Activated T-helper 1 cell treated with anti-CD3 and anti-CD28 coated beads, Interleukin-12 subunit alpha, Interleukin-12 subunit beta, Interleukin-2, Interleukin-4 antibody, amounts not matched to agents 30 ng/mL and 10 ng/mL and 1 ng/mL, durations not matched to agents 14 hours and 24 hours and 36 hours (primary cell): ENCODE measurements at regions not wholly inside any gene's neighbourhood (a gene's known extent, or its start where the extent isn't known, plus 50 kb on each side); places are given as distances from the start of the nearest gene placed in this dataset.

Source experiments
- DNase-seq: peaks from one replicate; pipeline ENCODE4 v3.0.0; 2021; ENCODE audit warnings: low spot score
- H3K27ac Mint-ChIP-seq: one replicate; pipeline ENCODE4 v1.8.0; 2021; ENCODE audit warnings: mild to moderate bottlenecking, mixed read lengths
- H3K27me3 Mint-ChIP-seq: one replicate; pipeline ENCODE4 v1.8.0; 2022; ENCODE audit warnings: mild to moderate bottlenecking, moderate library complexity, mixed read lengths; ENCODE audit not compliant: insufficient read depth
- H3K36me3 Mint-ChIP-seq: one replicate; pipeline ENCODE4 v1.8.0; 2021; ENCODE audit warnings: low read depth, mixed read lengths
- H3K4me1 Mint-ChIP-seq: one replicate; pipeline ENCODE4 v1.8.0; 2021; ENCODE audit warnings: low read depth, mixed read lengths
- H3K4me3 Mint-ChIP-seq: one replicate; pipeline ENCODE4 v1.8.0; 2021; ENCODE audit warnings: mild to moderate bottlenecking, moderate library complexity, mixed read lengths
- H3K9me3 Mint-ChIP-seq: one replicate; pipeline ENCODE4 v1.8.0; 2021; ENCODE audit warnings: mixed read lengths
- intact Hi-C: fragments of 100-400 bp; cut with micrococcal nuclease; formaldehyde crosslinking; loops from one replicate; pipeline ENCODE4 v1.15.1; 2024

DNA sequence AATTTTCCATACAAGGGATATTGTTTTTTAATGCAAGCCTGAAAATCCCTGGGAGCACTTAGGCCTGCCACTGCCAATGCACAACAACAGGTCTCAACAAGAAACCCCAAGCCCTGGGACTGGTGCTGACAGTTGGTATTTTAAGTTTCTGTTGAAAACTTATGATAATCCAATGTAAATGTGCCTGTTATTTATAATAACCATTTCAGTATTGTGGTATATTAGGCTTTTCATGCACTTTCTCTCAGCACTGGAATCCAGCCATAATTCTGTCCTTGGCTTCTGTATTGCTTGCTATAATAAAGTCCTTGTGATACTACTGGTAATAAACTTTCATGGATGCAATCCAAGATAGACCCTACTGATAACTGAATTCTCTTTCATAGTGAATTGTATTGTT, 218.9 kb downstream of the PCDH7 start:
- no peaks in the 10 kb centered on the region for H3K36me3 Mint-ChIP-seq
- no peak for DNase-seq
- H3K4me3 Mint-ChIP-seq: no peak overlapping the region
- no peaks in the 10 kb centered on the region for H3K27me3 Mint-ChIP-seq
- no peaks in the 10 kb centered on the region for H3K4me1 Mint-ChIP-seq
- intact Hi-C loops: no loop called here
- H3K9me3 Mint-ChIP-seq: no peaks in the 10 kb centered on the region
- H3K27ac Mint-ChIP-seq: no peak overlapping the region

DNA sequence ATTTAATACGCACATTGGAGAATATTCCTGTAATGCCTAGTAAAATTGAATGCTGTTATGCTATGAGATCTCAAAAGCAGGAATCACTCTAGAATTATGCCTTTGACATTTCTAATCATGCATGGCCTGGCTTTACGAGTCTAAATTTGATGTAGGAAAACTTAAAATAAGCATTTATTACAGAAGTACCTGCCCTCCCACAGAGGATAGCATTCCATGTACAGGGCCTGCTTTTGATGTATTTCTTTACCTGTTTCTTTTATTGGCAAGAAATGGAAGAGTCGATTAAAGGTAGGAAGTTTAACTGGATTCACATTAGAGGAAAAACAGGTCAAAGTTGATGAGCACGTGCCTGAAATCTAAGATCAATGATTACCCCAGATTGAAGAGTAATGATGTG, 219.5 kb downstream of the PCDH7 start:
- intact Hi-C loops: no loop called here
- H3K27me3 Mint-ChIP-seq: no peaks in the 10 kb centered on the region
- no peaks in the 10 kb centered on the region for H3K36me3 Mint-ChIP-seq
- H3K9me3 Mint-ChIP-seq: no peaks in the 10 kb centered on the region
- no peak overlapping the region for H3K27ac Mint-ChIP-seq
- no peaks in the 10 kb centered on the region for H3K4me1 Mint-ChIP-seq
- no peak overlapping the region for H3K4me3 Mint-ChIP-seq
- DNase-seq: no peak

DNA sequence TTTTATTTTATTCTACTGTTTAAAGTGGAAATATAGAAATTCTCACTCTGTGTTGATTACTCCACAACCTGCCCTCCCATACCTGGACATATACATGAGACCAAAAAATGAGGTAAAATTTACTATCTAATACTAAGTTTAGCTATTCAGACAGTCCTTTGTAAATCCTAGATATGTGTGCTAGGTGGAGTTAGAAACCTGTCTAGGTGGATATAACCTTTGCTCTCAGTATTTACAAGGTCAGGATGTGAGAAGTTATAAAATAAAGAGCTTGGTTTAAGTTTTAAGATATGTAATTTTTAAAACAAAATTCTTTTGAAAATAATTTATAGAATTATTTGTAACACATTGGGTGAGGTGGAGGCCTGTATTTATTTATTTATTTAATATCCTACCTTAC, 221.5 kb downstream of the PCDH7 start:
- intact Hi-C loops: no loop called here
- Mint-ChIP-seq H3K27me3 (no peaks in the 10 kb centered on the region), H3K9me3 (no peaks in the 10 kb centered on the region), H3K4me3 (no peak overlapping the region), H3K36me3 (no peaks in the 10 kb centered on the region), H3K4me1 (no peaks in the 10 kb centered on the region), H3K27ac (no peak overlapping the region)
- no peak for DNase-seq

DNA sequence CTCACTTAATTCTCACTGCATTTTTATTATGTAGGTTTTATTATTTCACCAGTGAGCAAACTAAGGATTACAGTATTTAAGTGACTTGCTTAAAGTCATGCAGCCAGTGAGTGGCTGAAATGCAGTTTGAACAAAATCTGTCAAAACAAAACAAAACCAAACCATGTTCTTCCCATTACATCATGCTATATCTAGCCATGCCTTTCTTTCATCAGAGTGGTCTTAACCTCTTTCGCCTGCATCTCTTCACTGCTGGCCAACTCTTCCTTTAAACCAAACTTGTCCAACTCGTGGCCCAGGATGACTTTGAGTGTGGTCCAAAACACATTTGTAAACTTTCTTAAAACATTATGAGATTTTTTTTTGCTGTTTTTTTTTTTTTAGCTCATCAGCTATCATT, 223.2 kb downstream of the PCDH7 start:
- H3K27ac Mint-ChIP-seq: no peak overlapping the region
- intact Hi-C loops: no loop called here
- H3K4me3 Mint-ChIP-seq: no peak overlapping the region

DNA sequence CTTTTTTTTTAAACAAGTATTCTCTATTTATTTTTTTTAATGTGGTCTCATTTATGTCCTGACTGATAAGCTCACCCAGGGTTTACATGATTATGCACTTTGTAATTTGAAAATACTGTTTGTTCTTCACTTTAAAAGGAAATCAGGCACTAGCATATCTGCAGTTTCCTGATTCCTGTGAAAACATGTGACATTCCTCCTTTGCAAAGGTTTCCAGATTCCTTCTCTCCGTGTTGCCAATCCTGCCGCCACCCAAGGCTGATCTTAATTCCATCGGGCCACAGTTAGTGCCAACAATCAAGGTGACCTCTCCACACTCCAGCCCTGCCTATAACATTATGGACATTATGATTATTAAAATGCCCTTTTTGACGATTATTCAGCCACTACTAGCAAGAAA, 225.4 kb downstream of the PCDH7 start:
- Mint-ChIP-seq H3K36me3 (no peaks in the 10 kb centered on the region), H3K27me3 (no peaks in the 10 kb centered on the region), H3K4me1 (no peaks in the 10 kb centered on the region), H3K9me3 (no peaks in the 10 kb centered on the region), H3K27ac (no peak overlapping the region), H3K4me3 (no peak overlapping the region)
- intact Hi-C loops: no loop called here
- no peak for DNase-seq

More for the DNA sequence above, 223.2 kb downstream of the PCDH7 start:
- DNase-seq: no peak
- H3K4me1 Mint-ChIP-seq: no peaks in the 10 kb centered on the region
- no peaks in the 10 kb centered on the region for H3K36me3 Mint-ChIP-seq
- no peaks in the 10 kb centered on the region for H3K27me3 Mint-ChIP-seq
- no peaks in the 10 kb centered on the region for H3K9me3 Mint-ChIP-seq

DNA sequence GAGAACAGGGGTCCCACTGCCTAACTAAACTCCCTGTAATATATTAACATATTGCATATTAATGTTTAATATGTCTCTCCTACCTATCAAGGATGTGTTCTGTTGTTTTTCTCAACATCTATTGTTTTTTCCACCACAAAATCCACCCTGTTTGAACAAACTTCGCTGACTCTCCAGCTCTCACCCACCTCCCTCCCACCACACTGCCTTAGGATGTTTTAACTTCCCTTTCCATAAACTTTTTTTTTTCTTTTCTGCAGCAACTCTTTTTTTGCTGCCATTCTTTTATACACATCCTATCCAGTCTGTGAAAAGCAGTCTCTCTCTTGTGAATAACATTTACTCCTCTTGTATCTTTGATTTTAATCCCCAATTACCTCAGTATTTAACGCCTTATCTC, 226.1 kb downstream of the PCDH7 start:
- Mint-ChIP-seq H3K36me3 (no peaks in the 10 kb centered on the region), H3K27ac (no peak overlapping the region), H3K4me1 (no peaks in the 10 kb centered on the region), H3K4me3 (no peak overlapping the region), H3K27me3 (no peaks in the 10 kb centered on the region), H3K9me3 (no peaks in the 10 kb centered on the region)
- no peak for DNase-seq
- intact Hi-C loops: no loop called here

DNA sequence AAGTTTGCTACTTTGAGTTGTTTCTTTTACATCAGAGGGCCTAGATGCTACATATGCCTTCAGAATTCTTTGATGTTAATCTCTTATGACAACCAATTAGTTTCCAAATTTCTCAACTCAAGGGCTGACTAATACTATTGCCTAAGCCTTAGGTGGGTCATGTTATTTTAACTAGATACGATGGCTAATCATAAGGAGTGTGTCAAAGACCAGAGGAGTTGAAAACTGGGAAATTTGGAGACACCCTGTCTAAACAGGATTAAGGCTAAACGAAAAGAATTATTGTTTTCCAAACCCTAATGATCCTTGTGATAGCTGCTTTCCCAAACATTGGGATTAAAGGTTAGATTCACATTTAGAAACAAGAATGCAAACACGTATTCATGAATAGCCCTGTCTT, 228.5 kb downstream of the PCDH7 start:
- no peaks in the 10 kb centered on the region for H3K36me3 Mint-ChIP-seq
- no peak for DNase-seq
- peaks cover 1% of the 10 kb centered on the region for H3K27me3 Mint-ChIP-seq
- H3K27ac Mint-ChIP-seq: no peak overlapping the region
- intact Hi-C loops: no loop called here
- no peak overlapping the region for H3K4me3 Mint-ChIP-seq
- H3K4me1 Mint-ChIP-seq: no peaks in the 10 kb centered on the region
- no peaks in the 10 kb centered on the region for H3K9me3 Mint-ChIP-seq

DNA sequence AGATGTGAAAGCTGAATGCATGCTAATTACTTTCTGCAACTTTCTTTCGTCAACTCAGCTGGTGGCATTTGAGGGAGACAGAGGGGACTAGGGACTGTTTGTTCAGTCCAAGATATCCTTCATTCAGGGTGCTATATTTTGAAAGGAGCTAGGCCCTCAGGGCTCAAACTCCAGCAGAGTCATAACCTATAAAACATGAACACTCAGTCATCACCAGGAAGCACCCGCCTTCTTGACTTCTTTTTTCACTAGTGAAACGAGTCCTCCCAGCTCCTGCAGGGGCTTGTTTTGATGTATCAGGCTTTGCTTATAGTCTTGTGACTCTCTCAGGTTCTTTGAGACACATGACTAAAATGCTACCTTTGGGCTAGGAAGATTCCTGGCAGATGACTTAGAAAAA, 230.6 kb downstream of the PCDH7 start:
- H3K27ac Mint-ChIP-seq: no peak overlapping the region
- H3K4me1 Mint-ChIP-seq: no peaks in the 10 kb centered on the region
- no peak overlapping the region for H3K4me3 Mint-ChIP-seq
- no peaks in the 10 kb centered on the region for H3K9me3 Mint-ChIP-seq
- no peaks in the 10 kb centered on the region for H3K36me3 Mint-ChIP-seq
- intact Hi-C loops: no loop called here
- DNase-seq: no peak
- H3K27me3 Mint-ChIP-seq: peaks cover 1% of the 10 kb centered on the region

DNA sequence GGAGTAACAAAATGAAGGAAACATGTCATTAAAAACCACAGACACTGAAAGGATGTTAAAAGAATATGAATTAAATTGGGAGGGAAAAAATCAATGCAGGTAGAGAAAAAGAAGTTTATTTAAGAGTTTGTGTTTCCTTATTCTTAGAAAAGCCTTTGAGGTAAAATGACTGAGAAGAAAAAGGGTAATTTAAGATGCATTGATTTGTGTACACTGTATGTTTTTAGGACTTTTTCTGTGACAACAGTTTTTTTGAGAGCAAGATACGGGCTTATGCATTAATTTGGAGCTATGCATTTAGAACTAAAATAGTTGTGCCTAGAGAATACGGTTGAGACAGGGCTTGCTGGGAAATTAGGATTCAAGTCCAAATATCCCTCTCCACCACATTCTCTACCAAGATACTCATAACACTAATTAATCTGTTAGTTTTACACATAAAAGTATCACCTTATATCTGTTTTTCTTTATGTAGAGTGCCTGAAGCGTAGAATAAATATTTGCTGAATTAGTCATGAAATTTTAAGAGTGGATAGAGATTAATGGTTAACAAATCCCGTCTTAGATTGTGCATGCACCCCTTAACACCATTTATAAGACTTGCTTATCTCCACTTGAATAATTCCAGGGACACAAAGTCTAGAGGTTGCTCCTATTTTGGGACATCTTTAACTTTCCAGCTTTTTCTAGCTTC, 232.5 kb downstream of the PCDH7 start:
- DNase-seq: no peak
- no peaks in the 10 kb centered on the region for H3K4me1 Mint-ChIP-seq
- H3K36me3 Mint-ChIP-seq: no peaks in the 10 kb centered on the region
- H3K9me3 Mint-ChIP-seq: no peaks in the 10 kb centered on the region
- H3K4me3 Mint-ChIP-seq: no peak overlapping the region
- intact Hi-C loops: no loop called here
- H3K27me3 Mint-ChIP-seq: peaks cover 1% of the 10 kb centered on the region
- H3K27ac Mint-ChIP-seq: no peak overlapping the region

DNA sequence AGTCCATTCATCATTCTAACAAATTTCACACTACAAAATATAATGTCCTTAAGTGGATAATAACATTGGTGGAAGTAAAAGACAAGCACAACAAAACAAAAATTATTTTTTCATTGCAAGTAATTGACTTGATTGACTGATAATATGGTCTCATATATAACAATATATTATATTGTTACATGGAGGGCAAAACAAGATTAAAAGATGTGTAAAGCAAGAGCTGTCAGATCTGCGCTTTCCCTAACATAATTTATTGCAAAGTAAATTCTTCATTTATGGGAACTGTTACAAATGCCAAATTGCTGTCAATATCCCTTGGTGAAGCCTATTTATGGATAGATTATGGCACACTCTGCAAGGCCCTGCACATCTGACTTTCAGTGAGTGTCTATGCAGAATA, 233.6 kb downstream of the PCDH7 start:
- H3K4me1 Mint-ChIP-seq: no peaks in the 10 kb centered on the region
- no peak for DNase-seq
- intact Hi-C loops: no loop called here
- H3K27ac Mint-ChIP-seq: no peak overlapping the region
- H3K27me3 Mint-ChIP-seq: peaks cover 1% of the 10 kb centered on the region
- no peaks in the 10 kb centered on the region for H3K9me3 Mint-ChIP-seq
- no peak overlapping the region for H3K4me3 Mint-ChIP-seq
- H3K36me3 Mint-ChIP-seq: no peaks in the 10 kb centered on the region

DNA sequence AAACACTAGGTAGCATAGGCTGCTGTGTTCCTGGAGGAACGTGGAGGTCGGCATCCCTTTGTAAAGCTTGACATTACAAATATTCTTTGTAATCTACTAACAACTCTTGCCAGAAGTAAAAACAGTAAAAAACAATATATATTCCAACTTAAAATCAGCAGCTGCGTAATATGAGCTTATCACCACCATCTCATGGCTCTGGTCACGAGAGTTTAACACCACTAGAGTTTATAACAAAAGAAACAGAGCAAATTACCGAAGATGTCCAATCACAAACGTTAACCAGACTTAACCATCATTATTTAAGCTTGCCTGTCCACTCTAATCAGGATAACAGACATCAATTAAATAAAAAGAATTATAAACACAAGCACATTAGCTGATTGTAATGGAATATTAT, 236.7 kb downstream of the PCDH7 start:
- no peaks in the 10 kb centered on the region for H3K9me3 Mint-ChIP-seq

DNA sequence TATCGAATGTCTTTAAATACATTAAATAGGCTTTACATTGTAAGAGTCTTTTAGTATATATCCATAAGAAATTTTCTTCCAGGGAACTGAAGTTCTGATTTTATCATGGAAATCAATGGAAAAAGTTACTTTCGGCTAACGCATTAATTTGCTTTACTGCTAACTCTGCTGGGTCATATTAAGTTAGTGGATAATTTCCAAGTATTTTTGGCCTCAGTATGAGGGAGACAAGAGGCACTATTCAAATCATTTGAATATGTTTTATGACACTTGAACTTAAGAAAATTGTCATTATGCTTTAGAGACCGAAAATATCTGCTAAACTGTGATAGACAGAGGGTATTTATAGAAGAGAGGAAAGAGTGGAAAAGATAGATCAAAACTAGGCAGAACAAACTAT, 237.5 kb downstream of the PCDH7 start:
- intact Hi-C loops: no loop called here
- Mint-ChIP-seq H3K9me3 (no peaks in the 10 kb centered on the region), H3K27ac (no peak overlapping the region), H3K27me3 (no peaks in the 10 kb centered on the region), H3K4me1 (no peaks in the 10 kb centered on the region), H3K4me3 (no peak overlapping the region), H3K36me3 (no peaks in the 10 kb centered on the region)
- no peak for DNase-seq

More for the DNA sequence above, 236.7 kb downstream of the PCDH7 start:
- no peak for DNase-seq
- intact Hi-C loops: no loop called here
- no peaks in the 10 kb centered on the region for H3K4me1 Mint-ChIP-seq
- H3K36me3 Mint-ChIP-seq: no peaks in the 10 kb centered on the region
- peaks cover 1% of the 10 kb centered on the region for H3K27me3 Mint-ChIP-seq
- no peak overlapping the region for H3K4me3 Mint-ChIP-seq
- no peak overlapping the region for H3K27ac Mint-ChIP-seq

DNA sequence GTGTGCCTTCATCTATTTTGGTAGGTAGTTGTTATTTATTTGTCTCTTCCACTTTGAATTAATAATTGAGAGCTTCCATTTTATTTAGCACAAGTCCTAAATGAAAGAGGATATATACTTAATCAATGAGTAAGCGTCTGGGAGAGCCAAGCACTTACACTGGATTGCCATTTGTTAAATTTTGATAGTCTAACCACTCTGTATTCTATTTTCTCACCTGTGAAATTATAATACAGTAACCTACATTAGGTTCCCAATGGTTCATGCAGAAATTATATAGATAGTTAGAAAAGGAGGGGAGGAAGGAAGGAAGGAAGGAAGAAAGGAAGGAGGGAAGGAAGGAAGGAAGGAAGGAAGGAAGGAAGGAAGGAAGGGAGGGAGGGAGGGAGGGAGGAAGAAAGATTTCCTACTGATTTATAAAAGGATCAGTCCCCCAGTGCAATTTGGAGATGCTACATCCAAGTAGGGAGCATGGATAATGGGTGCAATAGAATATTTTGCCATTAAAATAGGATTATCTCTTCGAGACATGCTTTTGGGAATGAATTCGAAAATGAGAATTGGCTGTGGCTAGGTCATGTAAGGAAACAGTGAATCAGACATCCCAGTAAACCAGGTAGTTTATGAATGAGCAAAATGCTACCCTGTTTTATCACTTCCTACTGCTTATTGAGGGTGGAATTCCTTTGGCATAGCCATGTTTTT, 239.8 kb downstream of the PCDH7 start:
- no peak for DNase-seq
- no peak overlapping the region for H3K4me3 Mint-ChIP-seq
- no peaks in the 10 kb centered on the region for H3K36me3 Mint-ChIP-seq
- no peaks in the 10 kb centered on the region for H3K27me3 Mint-ChIP-seq
- H3K27ac Mint-ChIP-seq: no peak overlapping the region
- no peaks in the 10 kb centered on the region for H3K9me3 Mint-ChIP-seq
- intact Hi-C loops: no loop called here
- H3K4me1 Mint-ChIP-seq: no peaks in the 10 kb centered on the region

DNA sequence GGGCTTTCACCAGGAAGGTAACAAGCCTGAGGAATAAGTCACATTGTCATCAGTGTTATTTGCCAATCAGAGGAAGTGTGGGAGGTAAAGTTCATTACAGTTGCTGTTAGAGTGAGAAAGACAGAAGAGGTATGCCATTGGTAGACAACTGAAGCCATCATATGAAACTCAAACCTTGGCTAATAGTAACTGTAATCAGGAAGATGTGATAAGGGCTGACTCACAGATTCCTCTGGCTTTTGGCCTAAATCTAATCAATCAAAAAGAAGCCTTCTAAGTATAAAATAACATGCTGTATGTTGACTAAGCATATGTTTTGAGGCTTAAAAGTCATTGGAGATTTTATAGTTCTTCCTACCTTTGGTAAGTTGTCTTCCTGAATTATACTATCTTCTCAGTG, 242.8 kb downstream of the PCDH7 start:
- Mint-ChIP-seq H3K4me1 (no peaks in the 10 kb centered on the region), H3K27ac (no peak overlapping the region), H3K4me3 (no peak overlapping the region), H3K36me3 (no peaks in the 10 kb centered on the region), H3K9me3 (no peaks in the 10 kb centered on the region), H3K27me3 (no peaks in the 10 kb centered on the region)
- DNase-seq: no peak
- intact Hi-C loops: no loop called here
